ENCODE measurements at regions not wholly inside any gene's neighbourhood (a gene's known extent, or its start where the extent isn't known, plus 50 kb on each side); places are given as distances from the start of the nearest gene placed in this dataset.

GRCh38 chr17:83194186-83194561 is 114.8 kb downstream of the METRNL start:
- TF ChIP-seq EZH2phosphoT487 (IDR thresholded peaks at IDR 0.05; ENCODE audit: insufficient read depth, low read depth) (no peak), EZH2 (IDR thresholded peaks at IDR 0.05; ENCODE audit: insufficient read depth, poor library complexity, severe bottlenecking) (no peak)

Measured in GM23248 (cell line).